ENCODE measurements at regions not wholly inside any gene's neighbourhood (a gene's known extent, or its start where the extent isn't known, plus 50 kb on each side); places are given as distances from the start of the nearest gene placed in this dataset.
"Not testable (repeated sequence)": the region's sequence is repeated elsewhere in the genome, so short reads cannot be mapped to it uniquely, and the experiment has no call there.

- no peak for DNase-seq (ENCODE audit: low read depth, low spot score)
Measured at GRCh38 chr2:83394134-83394904, 1064.8 kb downstream of the SUCLG1 start.

GRCh38 chr2:83388804-83389203 lies 1070.3 kb downstream of the SUCLG1 start:
- no peak for DNase-seq (ENCODE audit: low read depth, low spot score)

- no peak for DNase-seq (ENCODE audit: low read depth, low spot score)
Measured at GRCh38 chr2:83386549-83386948, 1072.5 kb downstream of the SUCLG1 start.

- DNase-seq (ENCODE audit: low read depth, low spot score), result no peak
Measured at GRCh38 chr2:83378921-83379320, 1080.2 kb downstream of the SUCLG1 start.

- DNase-seq (ENCODE audit: low read depth, low spot score), result no peak
Measured at GRCh38 chr2:83376731-83377130, 1082.3 kb downstream of the SUCLG1 start.

GRCh38 chr2:83370419-83370762 lies 1088.7 kb downstream of the SUCLG1 start:
- DNase-seq (ENCODE audit: low read depth, low spot score), result no peak

GRCh38 chr2:83369601-83370418 lies 1089.3 kb downstream of the SUCLG1 start:
- DNase-seq (ENCODE audit: low read depth, low spot score), result no peak

GRCh38 chr2:83368916-83369315 lies 1090.2 kb downstream of the SUCLG1 start:
- DNase-seq (ENCODE audit: low read depth, low spot score), result no peak

GRCh38 chr2:83368461-83368860 lies 1090.6 kb downstream of the SUCLG1 start:
- no peak for DNase-seq (ENCODE audit: low read depth, low spot score)

- no peak for DNase-seq (ENCODE audit: low read depth, low spot score)
Measured at GRCh38 chr2:83365476-83365875, 1093.6 kb downstream of the SUCLG1 start.

- no peak for DNase-seq (ENCODE audit: low read depth, low spot score)
Measured at GRCh38 chr2:83364264-83364663, 1094.8 kb downstream of the SUCLG1 start.

- DNase-seq (ENCODE audit: low read depth, low spot score), result not testable (repeated sequence)
Measured at GRCh38 chr2:83363138-83363537, 1095.9 kb downstream of the SUCLG1 start.

GRCh38 chr2:83359336-83359735 lies 1099.7 kb downstream of the SUCLG1 start:
- DNase-seq (ENCODE audit: low read depth, low spot score), result no peak

- no peak for DNase-seq (ENCODE audit: low read depth, low spot score)
Measured at GRCh38 chr2:83342860-83343329, 1116.2 kb downstream of the SUCLG1 start.

- no peak for DNase-seq (ENCODE audit: low read depth, low spot score)
Measured at GRCh38 chr2:83340424-83340823, 1118.7 kb downstream of the SUCLG1 start.

GRCh38 chr2:83339942-83340341 lies 1119.1 kb downstream of the SUCLG1 start:
- not testable (repeated sequence) for DNase-seq (ENCODE audit: low read depth, low spot score)

GRCh38 chr2:83331810-83332209 lies 1127.3 kb downstream of the SUCLG1 start:
- DNase-seq (ENCODE audit: low read depth, low spot score), result no peak

- DNase-seq (ENCODE audit: low read depth, low spot score), result no peak
Measured at GRCh38 chr2:83323038-83323437, 1136.0 kb downstream of the SUCLG1 start.

GRCh38 chr2:83320053-83320452 lies 1139.0 kb downstream of the SUCLG1 start:
- DNase-seq (ENCODE audit: low read depth, low spot score), result no peak

- no peak for DNase-seq (ENCODE audit: low read depth, low spot score)
Measured at GRCh38 chr2:83305758-83306378, 1153.2 kb downstream of the SUCLG1 start.

- no peak for DNase-seq (ENCODE audit: low read depth, low spot score)
Measured at GRCh38 chr2:83291083-83291482, 1168.0 kb downstream of the SUCLG1 start.

- DNase-seq (ENCODE audit: low read depth, low spot score), result no peak
Measured at GRCh38 chr2:83282841-83283240, 1176.2 kb downstream of the SUCLG1 start.

Measured in activated CD4-positive, CD25-positive, alpha-beta regulatory T cell treated with anti-CD3 and anti-CD28 coated beads, Interleukin-2, amount 50 U/mL, for 16 hours (primary cell).